NCI-H146 treated with DMSO at 0.1 percent for 48 hours (cell line): ENCODE measurements at regions not wholly inside any gene's neighbourhood (a gene's known extent, or its start where the extent isn't known, plus 50 kb on each side); places are given as distances from the start of the nearest gene placed in this dataset.

ENCODE experiments used
- DNase-seq: peaks from one replicate; lab custom pipeline; 2025; ENCODE audit not compliant: unreplicated experiment; lab: John Stamatoyannopoulos, UW

DNA sequence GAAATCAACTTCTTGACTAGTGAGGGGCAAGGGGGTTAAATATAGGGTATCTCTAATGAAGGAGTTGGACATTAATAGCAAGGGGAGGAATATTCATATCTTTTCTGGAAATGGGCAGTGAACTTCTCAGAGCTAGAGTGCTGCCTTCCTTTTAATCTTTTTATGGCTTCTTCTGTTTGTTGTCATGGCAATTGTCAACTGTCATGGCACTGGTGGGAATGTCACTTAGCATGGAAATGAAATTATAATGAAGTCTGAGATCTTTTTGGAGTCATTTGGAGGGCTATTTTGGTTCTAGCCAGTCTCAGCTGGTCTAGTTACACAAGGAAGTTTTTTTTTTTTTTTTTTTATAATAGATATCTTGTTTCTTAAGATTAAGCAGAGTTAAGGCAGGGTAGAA is 250.2 kb downstream of the AASDHPPT start:
- no peak for DNase-seq

DNA sequence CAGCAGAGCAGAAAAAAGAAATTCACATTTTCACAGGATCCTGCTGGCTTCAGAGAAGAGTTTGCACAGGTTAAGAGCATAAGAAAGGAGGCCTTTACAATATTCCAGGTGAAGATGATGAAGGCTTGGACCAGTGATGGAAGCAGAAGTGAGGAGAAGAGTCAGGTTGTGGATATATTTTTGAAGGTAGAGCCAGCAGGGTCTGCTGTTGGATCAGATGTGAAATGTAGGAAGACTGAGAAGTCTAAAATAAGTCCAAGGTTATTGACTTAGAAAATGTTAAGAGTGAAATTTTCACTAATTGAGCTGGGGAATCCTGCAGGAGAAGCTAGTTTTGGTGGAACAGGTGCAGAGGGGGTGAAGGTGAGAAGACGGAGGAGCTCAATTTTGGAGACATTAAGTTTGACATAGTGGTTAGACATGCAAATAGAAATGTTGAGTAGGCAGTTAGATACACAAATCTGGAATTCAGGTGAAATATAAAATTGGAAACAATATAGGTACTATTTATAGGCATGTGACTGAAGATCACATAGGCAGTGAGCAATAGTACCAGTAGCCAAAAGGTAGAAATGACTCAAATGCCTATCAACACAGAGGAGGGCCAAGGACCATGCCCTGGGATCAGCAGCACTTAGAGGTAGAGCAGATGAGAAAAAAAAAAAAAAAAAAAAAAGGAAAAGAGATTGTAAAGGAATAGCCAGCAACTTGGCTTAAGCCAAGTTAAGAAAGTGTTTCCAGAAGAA is 252.0 kb downstream of the AASDHPPT start:
- no peak for DNase-seq

DNA sequence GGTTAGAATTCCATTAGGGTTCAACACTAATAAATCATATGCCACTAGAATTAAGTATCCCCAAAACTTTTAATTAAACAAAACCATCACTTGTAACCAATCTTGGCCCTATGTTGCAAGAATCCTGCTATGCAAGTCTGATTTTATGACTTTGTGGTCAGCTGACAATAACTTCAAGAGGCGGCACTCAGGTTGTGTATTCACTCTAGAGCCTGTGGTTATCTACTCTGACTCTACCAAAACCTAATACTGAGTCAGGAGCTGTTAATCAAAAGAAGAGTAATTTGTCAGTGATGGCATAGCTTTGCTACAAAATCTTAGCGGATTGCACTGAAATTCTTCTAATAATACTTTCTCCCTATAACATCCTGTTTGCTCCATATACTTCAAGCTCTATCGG is 253.7 kb downstream of the AASDHPPT start:
- DNase-seq = no peak

GRCh38 chr11:106333678-106334077 is 256.2 kb downstream of the AASDHPPT start:
- no peak for DNase-seq

DNA sequence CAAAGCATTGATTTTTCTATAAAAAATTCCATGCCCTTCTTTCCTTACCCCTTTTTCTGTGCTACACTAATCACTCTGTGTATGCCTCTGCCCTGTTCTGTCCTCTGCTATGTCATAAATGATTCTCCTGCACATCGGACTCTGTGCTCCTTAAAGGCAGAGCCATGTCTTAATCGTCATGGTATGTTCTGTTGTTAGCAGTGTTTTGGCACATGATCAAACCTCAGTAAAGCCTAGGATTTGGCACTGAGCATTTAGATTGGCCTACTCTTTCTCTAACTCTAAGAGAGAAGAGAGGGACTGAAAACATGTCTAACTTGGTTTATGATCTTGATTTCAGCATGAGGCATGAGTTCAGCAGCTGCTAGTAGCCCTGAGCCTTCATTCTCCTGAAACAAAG is 266.9 kb downstream of the AASDHPPT start:
- DNase-seq = no peak

GRCh38 chr11:106344966-106345365 is 267.5 kb downstream of the AASDHPPT start:
- DNase-seq = no peak

- no peak for DNase-seq
These were observed 275.6 kb downstream of the AASDHPPT start for GRCh38 chr11:106353031-106353430.

DNA sequence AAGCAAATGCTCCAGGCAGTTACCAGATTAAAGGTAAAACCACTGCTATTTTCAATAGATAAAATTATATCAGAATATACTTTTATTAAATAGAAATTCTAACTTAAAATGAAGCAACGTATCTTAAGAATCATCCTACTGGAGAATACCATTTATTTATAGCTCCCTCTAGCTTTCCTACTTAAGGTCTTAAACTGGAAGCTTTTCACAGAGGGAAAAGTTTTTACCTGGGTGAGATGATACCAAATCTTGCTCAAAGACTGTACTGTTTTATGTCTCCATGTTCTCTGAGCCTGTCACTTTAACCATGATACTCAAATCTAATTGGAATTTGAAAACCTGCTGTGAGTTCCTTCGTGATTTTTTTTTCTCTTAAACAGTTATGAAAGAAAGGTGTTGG is 291.8 kb downstream of the AASDHPPT start:
- no peak for DNase-seq

DNA sequence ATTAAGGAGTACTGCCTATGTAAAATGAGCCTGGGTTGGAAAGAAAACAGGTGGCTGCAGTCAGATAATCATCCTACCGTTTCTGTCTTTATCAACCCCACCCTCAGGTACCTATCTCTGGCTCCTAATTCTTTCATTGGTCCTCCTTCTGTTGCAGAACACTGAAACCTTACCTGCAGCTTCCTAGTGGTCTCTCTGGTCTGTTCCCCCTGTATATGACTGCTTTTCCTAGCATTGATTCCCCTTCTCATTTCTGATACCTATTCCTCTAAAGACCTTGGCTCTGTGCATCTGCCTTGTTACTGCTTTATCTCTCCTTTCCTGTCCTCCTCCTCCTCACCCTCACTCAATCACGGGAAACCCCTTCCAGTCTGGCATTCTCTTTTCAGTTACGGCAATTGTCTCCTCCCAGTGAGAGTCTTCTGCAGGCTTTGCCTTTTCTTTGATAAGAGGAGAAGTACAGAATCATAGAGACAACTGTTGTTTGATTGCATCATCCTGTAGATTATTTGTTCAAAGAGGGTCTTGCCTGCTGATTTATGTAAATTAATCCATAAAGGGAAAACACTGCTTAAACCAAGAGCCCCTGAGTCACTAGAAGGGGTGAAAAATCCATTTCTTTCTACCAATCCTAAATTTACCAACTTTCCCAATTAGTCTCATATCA is 301.2 kb downstream of the AASDHPPT start:
- DNase-seq = no peak

GRCh38 chr11:106379265-106379664 is 301.8 kb downstream of the AASDHPPT start:
- DNase-seq = no peak

DNA sequence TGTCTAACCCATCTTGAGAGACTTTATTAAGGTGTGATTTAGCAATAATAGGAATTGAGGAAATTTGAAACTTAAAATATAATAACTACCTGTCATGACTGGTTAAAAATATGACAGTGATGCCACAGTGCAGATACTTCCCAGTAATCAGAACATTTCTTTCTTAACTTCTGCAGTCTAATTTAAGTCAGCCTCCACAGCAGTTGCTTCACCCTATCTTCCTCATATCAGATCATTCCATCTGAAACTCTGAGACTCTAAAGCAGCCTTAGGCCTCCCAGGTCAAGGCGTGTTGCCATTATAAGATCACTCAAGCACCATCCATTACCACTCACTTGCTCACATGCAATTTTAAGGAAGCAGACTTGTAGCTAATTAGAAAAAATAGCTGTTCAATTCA is 302.2 kb downstream of the AASDHPPT start:
- no peak for DNase-seq

DNA sequence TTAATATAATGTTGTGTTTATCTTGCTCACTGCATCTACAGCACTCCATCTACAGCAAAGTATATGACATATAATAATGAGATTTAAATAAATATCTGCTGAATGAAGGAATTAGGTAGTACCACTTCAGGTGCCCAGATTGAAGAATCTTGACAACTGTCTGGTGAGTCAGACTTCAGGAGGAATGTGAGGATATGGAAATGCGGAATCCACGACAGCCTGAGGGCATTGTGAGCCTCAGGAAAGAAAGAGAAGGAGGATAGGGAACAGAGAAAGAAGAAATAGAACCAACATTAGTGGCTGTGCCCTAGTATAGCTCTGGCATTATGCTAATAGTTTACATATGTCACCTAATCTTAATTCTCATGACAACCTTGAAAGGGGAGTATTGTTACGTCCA is 304.4 kb downstream of the AASDHPPT start:
- DNase-seq = no peak

- no peak for DNase-seq
These were observed 307.0 kb downstream of the AASDHPPT start for GRCh38 chr11:106384429-106384828.

GRCh38 chr11:106386519-106386918 is 309.1 kb downstream of the AASDHPPT start:
- DNase-seq = no peak

DNA sequence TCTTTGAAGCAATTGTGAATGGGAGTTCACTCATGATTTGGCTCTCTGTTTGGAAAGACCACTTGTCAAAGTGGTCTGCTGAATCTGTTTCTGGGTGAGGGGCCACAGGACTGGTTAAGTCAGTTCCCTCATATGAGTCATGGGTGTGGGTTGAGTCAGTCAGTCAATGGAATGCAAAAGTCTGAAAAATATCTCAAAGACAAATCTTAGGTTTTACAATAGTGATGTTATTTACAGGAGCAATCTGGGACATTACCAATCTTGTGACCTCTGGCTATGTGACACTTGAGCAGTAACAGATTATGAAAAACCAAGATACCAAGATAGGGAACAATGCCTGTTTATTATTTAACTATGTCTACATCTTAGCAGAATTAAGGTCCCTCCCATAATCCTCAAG is 311.6 kb downstream of the AASDHPPT start:
- DNase-seq = no peak

DNA sequence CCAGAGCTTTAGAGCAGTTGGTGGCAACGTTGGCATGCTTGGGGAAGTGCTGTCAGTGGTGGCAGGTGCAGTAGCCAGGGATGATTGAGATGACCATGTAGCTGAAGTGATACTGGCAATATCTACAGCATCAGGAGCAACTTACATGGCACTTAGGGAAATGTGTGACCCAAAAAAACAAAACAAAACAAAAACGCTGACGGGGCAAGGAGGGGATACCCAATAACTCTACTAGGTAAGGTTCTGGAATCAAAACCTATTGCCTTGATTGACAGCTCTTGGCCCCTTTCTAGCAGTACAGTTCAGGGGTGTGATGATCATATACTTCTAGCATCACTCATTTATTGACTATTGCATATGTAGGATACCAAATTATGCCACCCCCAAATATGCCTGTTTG is 312.6 kb downstream of the AASDHPPT start:
- no peak for DNase-seq

- DNase-seq = no peak
These were observed 314.4 kb downstream of the AASDHPPT start for GRCh38 chr11:106391771-106392420.

GRCh38 chr11:106395716-106396349 is 318.4 kb downstream of the AASDHPPT start:
- no peak for DNase-seq

GRCh38 chr11:106397787-106398501 is 320.5 kb downstream of the AASDHPPT start:
- DNase-seq = no peak

DNA sequence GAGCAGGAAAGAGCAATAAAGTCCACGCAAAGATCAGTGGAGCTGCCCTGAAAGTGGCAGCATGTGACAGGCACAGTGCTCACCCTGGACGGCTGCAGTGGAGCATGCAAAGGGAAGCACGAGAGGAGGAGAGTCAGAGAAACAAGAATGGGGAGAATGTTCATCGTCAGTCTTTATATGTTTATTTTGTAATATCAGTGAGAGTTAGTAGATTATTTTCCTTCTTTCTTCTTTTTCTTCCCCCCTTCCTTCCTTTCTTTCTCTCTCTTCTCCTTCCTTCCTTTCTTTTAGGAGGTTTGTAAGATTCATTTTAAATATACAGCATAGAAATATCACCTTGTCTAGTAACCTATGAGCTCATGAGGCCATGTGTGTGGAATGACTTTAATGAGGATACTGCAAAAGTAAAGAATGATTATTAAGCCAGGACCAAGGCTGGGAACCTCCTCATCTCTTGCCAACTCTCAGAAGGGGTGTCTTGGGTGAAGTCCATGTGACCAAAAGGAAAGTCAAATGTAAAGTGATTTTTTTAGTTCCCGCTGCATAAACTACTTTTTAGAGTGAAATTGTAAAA is 321.1 kb downstream of the AASDHPPT start:
- no peak for DNase-seq

GRCh38 chr11:106399076-106399511 is 321.6 kb downstream of the AASDHPPT start:
- DNase-seq = no peak
